ENCODE measurements at regions not wholly inside any gene's neighbourhood (a gene's known extent, or its start where the extent isn't known, plus 50 kb on each side); places are given as distances from the start of the nearest gene placed in this dataset.

- Histone ChIP-seq H3K4me1 (ENCODE audit: insufficient read depth, low read length) (no peaks in the 10 kb centered on the region; the same call in 1 of the 2 replicates), H3K79me2 (ENCODE audit: insufficient read depth, low read length) (no peaks in the 10 kb centered on the region), H3K4ac (ENCODE audit: low read depth, low read length) (no peak overlapping the region), H3K14ac (ENCODE audit: insufficient read depth, low read length) (no peak overlapping the region), H2BK15ac (ENCODE audit: low read depth, low read length) (no peak overlapping the region), H4K20me1 (ENCODE audit: control insufficient read depth, insufficient read depth, insufficient read length) (no peaks in the 10 kb centered on the region), H2AK5ac (ENCODE audit: insufficient read length, low read length) (no peak overlapping the region), H3K9ac (ENCODE audit: extremely low read depth, insufficient read length, low read length) (no peak overlapping the region), H2BK120ac (ENCODE audit: low read depth, low read length, poor library complexity, severe bottlenecking) (no peak overlapping the region), H3K27me3 (ENCODE audit: insufficient read depth, low read length) (no peaks in the 10 kb centered on the region), H2BK5ac (ENCODE audit: insufficient read length, low read length) (no peak overlapping the region), H3K23me2 (ENCODE audit: insufficient read length, low read depth, low read length, poor library complexity, severe bottlenecking) (no peaks in the 10 kb centered on the region), H4K8ac (replicated peaks; ENCODE audit: insufficient read length, low read depth, low read length) (no peak overlapping the region), H4K5ac (ENCODE audit: insufficient read length, low read depth, low read length) (no peak overlapping the region), H3K4me2 (ENCODE audit: insufficient read depth, insufficient read length, low read length) (no peak overlapping the region), H2BK20ac (ENCODE audit: low read depth, low read length, poor library complexity, severe bottlenecking) (no peak overlapping the region), H3K27ac (ENCODE audit: insufficient read length, low read depth, low read length) (no peak overlapping the region), H2BK12ac (ENCODE audit: insufficient read length, low read depth, low read length) (no peak overlapping the region), H3K79me1 (ENCODE audit: insufficient read depth, low read depth, low read length, poor library complexity, severe bottlenecking) (no peaks in the 10 kb centered on the region), H3K56ac (ENCODE audit: insufficient read length, low read depth, low read length) (no peak overlapping the region), H3K18ac (ENCODE audit: insufficient read length, low read depth, low read length) (no peak overlapping the region), H3T11ph (ENCODE audit: low read length) (no peak overlapping the region), H2AFZ (ENCODE audit: low read length) (no peak overlapping the region), H4K91ac (ENCODE audit: insufficient read length, low read depth, low read length) (no peak overlapping the region), H3K9me3 (ENCODE audit: control insufficient read depth, low read depth, low read length) (no peaks in the 10 kb centered on the region), H3K23ac (ENCODE audit: insufficient read length, low read depth, low read length) (no peak overlapping the region)
- TF ChIP-seq, protein P1, sequence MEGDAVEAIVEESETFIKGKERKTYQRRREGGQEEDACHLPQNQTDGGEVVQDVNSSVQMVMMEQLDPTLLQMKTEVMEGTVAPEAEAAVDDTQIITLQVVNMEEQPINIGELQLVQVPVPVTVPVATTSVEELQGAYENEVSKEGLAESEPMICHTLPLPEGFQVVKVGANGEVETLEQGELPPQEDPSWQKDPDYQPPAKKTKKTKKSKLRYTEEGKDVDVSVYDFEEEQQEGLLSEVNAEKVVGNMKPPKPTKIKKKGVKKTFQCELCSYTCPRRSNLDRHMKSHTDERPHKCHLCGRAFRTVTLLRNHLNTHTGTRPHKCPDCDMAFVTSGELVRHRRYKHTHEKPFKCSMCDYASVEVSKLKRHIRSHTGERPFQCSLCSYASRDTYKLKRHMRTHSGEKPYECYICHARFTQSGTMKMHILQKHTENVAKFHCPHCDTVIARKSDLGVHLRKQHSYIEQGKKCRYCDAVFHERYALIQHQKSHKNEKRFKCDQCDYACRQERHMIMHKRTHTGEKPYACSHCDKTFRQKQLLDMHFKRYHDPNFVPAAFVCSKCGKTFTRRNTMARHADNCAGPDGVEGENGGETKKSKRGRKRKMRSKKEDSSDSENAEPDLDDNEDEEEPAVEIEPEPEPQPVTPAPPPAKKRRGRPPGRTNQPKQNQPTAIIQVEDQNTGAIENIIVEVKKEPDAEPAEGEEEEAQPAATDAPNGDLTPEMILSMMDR (conservative IDR thresholded peaks at IDR 0.05), result no peak
- Mint-ChIP-seq H3K36me3 (ENCODE audit: insufficient read depth in 1 of 3, low read depth in 3 of 3) (peaks cover 0 to 8% (median 5%) of the 10 kb centered on the region in 3 experiments; a peak in 2 of 7 replicates), H3K27me3 (ENCODE audit: low read depth) (no peaks in the 10 kb centered on the region; the same call in none of the 2 replicates), H3K9me3 (peaks cover 0 to 13% of the 10 kb centered on the region in 2 experiments; a peak in 4 of 5 replicates), H3K27ac (no peak overlapping the region), H3K4me1 (peaks cover 9 to 10% of the 10 kb centered on the region in 2 experiments), H3K4me3 (no peak overlapping the region)
- no peak for DNase-seq
- no CpG with 5 or more reads among the region's 2 CpGs for WGBS (ENCODE audit: extremely low coverage, insufficient read length, low lambda C conversion rate)
Observed at GRCh38 chr6:85772641-85773040, 130.0 kb upstream of the SYNCRIP start.
